HL-60 (cell line): ENCODE measurements at regions not wholly inside any gene's neighbourhood (a gene's known extent, or its start where the extent isn't known, plus 50 kb on each side); places are given as distances from the start of the nearest gene placed in this dataset.
"Not testable (repeated sequence)": the region's sequence is repeated elsewhere in the genome, so short reads cannot be mapped to it uniquely, and the experiment has no call there.

Experiments used
- CTCF ChIP-seq: IDR thresholded peaks from one replicate; pipeline ENCODE4 v1.5.1; 2011; ENCODE audit warnings: low read length, control low read depth, inconsistent platforms; ENCODE audit not compliant: insufficient read depth
- GABPA ChIP-seq: IDR thresholded peaks from 2 replicates; pipeline ENCODE4 v1.6.1; 2012; ENCODE audit warnings: low read depth
- POLR2AphosphoS5 ChIP-seq: IDR thresholded peaks from 2 replicates; pipeline ENCODE4 v1.6.1; 2012; ENCODE audit warnings: low read depth
- REST ChIP-seq: IDR thresholded peaks from 2 replicates; pipeline ENCODE4 v1.6.1; 2012; ENCODE audit warnings: low read depth; ENCODE audit not compliant: insufficient replicate concordance
- SPI1 ChIP-seq: IDR thresholded peaks from 2 replicates; pipeline ENCODE4 v1.6.1; 2012; ENCODE audit warnings: low read depth, mild to moderate bottlenecking, borderline replicate concordance

- not testable (repeated sequence) for TF ChIP-seq GABPA, CTCF, REST, POLR2AphosphoS5, SPI1
Measured at GRCh38 chr9:63774369-63775091, 1510.5 kb downstream of the FOXD4L5 start.
